ENCODE measurements at regions not wholly inside any gene's neighbourhood (a gene's known extent, or its start where the extent isn't known, plus 50 kb on each side); places are given as distances from the start of the nearest gene placed in this dataset.

- TF ChIP-seq CTCF (IDR thresholded peaks at IDR 0.05) = no peak
- TF ChIP-seq POLR2A (IDR thresholded peaks at IDR 0.05) = no peak
- TF ChIP-seq POLR2AphosphoS5 (IDR thresholded peaks at IDR 0.05) = no peak
These were observed 513.0 kb upstream of the NAALADL2 start for GRCh38 chr3:174346141-174346540.

All from transverse colon (tissue), 4 donors.